ENCODE measurements at regions not wholly inside any gene's neighbourhood (a gene's known extent, or its start where the extent isn't known, plus 50 kb on each side); places are given as distances from the start of the nearest gene placed in this dataset.

GRCh38 chr3:27945229-27945628, 223.1 kb upstream of the EOMES start:
- Histone ChIP-seq H3K27ac (ENCODE audit: low read depth in 1 of 2, low read length in 2 of 2) (no peak overlapping the region), H3K9me3 (ENCODE audit: control insufficient read depth in 4 of 4, low read length in 3 of 4) (no peaks in the 10 kb centered on the region), H3K36me3 (ENCODE audit: control insufficient read depth in 4 of 4, insufficient read depth in 3 of 4, low read depth in 1 of 4, low read length in 3 of 4) (no peaks in the 10 kb centered on the region), H3K4me3 (ENCODE audit: low read depth in 1 of 3, low read length in 3 of 3) (no peak overlapping the region), H3K27me3 (ENCODE audit: control insufficient read depth in 4 of 4, insufficient read depth in 4 of 4, low read length in 3 of 4) (no peaks in the 10 kb centered on the region), H3K9ac (ENCODE audit: low read depth in 1 of 2, low read length in 2 of 2) (no peak overlapping the region), H3K4me1 (ENCODE audit: control insufficient read depth in 4 of 4, insufficient read depth in 4 of 4, low read length in 3 of 4) (no peaks in the 10 kb centered on the region)
- no peak for TF ChIP-seq ATF3 (IDR thresholded peaks at IDR 0.05)
- TF ChIP-seq FOXA2 (IDR thresholded peaks at IDR 0.05), result no peak
- TF ChIP-seq, protein P1, sequence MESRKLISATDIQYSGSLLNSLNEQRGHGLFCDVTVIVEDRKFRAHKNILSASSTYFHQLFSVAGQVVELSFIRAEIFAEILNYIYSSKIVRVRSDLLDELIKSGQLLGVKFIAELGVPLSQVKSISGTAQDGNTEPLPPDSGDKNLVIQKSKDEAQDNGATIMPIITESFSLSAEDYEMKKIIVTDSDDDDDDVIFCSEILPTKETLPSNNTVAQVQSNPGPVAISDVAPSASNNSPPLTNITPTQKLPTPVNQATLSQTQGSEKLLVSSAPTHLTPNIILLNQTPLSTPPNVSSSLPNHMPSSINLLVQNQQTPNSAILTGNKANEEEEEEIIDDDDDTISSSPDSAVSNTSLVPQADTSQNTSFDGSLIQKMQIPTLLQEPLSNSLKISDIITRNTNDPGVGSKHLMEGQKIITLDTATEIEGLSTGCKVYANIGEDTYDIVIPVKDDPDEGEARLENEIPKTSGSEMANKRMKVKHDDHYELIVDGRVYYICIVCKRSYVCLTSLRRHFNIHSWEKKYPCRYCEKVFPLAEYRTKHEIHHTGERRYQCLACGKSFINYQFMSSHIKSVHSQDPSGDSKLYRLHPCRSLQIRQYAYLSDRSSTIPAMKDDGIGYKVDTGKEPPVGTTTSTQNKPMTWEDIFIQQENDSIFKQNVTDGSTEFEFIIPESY (IDR thresholded peaks at IDR 0.05), result no peak
- no peak for TF ChIP-seq RAD21 (IDR thresholded peaks at IDR 0.05)
- no peak for TF ChIP-seq SP1 (IDR thresholded peaks at IDR 0.05)
- TF ChIP-seq HNF4G (IDR thresholded peaks at IDR 0.05), result no peak
- no peak for TF ChIP-seq HNF4A (conservative IDR thresholded peaks at IDR 0.05)
- TF ChIP-seq TAF1 (conservative IDR thresholded peaks at IDR 0.05), result no peak
- TF ChIP-seq FOXA1 (IDR thresholded peaks at IDR 0.05), result no peak
- TF ChIP-seq CTCF (IDR thresholded peaks at IDR 0.05; ENCODE audit: low read depth, low read length, missing input control), result no peak
- TF ChIP-seq NR2F2 (IDR thresholded peaks at IDR 0.05), result no peak
- no peak for TF ChIP-seq EGR1 (IDR thresholded peaks at IDR 0.05; ENCODE audit: low read depth in 2 of 2)
- TF ChIP-seq GABPA (IDR thresholded peaks at IDR 0.05 in 1 of 2, conservative IDR thresholded peaks at IDR 0.05 in 1 of 2), result no peak
- TF ChIP-seq RXRA (IDR thresholded peaks at IDR 0.05), result no peak
- TF ChIP-seq, protein P2, sequence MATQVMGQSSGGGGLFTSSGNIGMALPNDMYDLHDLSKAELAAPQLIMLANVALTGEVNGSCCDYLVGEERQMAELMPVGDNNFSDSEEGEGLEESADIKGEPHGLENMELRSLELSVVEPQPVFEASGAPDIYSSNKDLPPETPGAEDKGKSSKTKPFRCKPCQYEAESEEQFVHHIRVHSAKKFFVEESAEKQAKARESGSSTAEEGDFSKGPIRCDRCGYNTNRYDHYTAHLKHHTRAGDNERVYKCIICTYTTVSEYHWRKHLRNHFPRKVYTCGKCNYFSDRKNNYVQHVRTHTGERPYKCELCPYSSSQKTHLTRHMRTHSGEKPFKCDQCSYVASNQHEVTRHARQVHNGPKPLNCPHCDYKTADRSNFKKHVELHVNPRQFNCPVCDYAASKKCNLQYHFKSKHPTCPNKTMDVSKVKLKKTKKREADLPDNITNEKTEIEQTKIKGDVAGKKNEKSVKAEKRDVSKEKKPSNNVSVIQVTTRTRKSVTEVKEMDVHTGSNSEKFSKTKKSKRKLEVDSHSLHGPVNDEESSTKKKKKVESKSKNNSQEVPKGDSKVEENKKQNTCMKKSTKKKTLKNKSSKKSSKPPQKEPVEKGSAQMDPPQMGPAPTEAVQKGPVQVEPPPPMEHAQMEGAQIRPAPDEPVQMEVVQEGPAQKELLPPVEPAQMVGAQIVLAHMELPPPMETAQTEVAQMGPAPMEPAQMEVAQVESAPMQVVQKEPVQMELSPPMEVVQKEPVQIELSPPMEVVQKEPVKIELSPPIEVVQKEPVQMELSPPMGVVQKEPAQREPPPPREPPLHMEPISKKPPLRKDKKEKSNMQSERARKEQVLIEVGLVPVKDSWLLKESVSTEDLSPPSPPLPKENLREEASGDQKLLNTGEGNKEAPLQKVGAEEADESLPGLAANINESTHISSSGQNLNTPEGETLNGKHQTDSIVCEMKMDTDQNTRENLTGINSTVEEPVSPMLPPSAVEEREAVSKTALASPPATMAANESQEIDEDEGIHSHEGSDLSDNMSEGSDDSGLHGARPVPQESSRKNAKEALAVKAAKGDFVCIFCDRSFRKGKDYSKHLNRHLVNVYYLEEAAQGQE (IDR thresholded peaks at IDR 0.05), result no peak
- TF ChIP-seq JUND (IDR thresholded peaks at IDR 0.05), result no peak
- no peak for TF ChIP-seq YY1 (IDR thresholded peaks at IDR 0.05)
- TF ChIP-seq, protein P3, sequence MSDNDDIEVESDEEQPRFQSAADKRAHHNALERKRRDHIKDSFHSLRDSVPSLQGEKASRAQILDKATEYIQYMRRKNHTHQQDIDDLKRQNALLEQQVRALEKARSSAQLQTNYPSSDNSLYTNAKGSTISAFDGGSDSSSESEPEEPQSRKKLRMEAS (IDR thresholded peaks at IDR 0.05), result no peak
- WGBS, result 79% methylated on average over 4 of the region's 4 CpGs
- no peak for DNase-seq (ENCODE audit: low spot score)
